Kidney epithelial cell (primary cell): ENCODE measurements at regions not wholly inside any gene's neighbourhood (a gene's known extent, or its start where the extent isn't known, plus 50 kb on each side); places are given as distances from the start of the nearest gene placed in this dataset.
"Not testable (repeated sequence)": the region's sequence is repeated elsewhere in the genome, so short reads cannot be mapped to it uniquely, and the experiment has no call there.

Experiments used
- DNase-seq: peaks from one replicate; pipeline ENCODE4 v3.0.0-alpha.2; 2010; ENCODE audit warnings: low read depth
- H3K27me3 ChIP-seq: 2 replicates; pipeline ENCODE4 v1.6.0; 2011; ENCODE audit warnings: low read length; ENCODE audit not compliant: control insufficient read depth, insufficient read depth
- H3K36me3 ChIP-seq: 2 replicates; pipeline ENCODE4 v1.5.1; 2011; ENCODE audit warnings: low read length; ENCODE audit not compliant: control insufficient read depth, insufficient read depth
- H3K4me3 ChIP-seq: 2 replicates; pipeline ENCODE4 v1.5.1; 2011; ENCODE audit warnings: low read depth, mild to moderate bottlenecking, control low read depth, low read length
- CTCF ChIP-seq: IDR thresholded peaks from 2 replicates; pipeline ENCODE4 v1.5.1; 2011; ENCODE audit warnings: mild to moderate bottlenecking, moderate library complexity, low read length, control low read depth, inconsistent platforms; ENCODE audit not compliant: insufficient read depth, poor library complexity, severe bottlenecking

- no peak overlapping the region for H3K4me3 ChIP-seq
- H3K36me3 ChIP-seq, result no peaks in the 10 kb centered on the region
- no peaks in the 10 kb centered on the region for H3K27me3 ChIP-seq
- no peak for DNase-seq
- no peak for TF ChIP-seq CTCF
Observed at GRCh38 chr1:234768569-234769283, 158.7 kb upstream of the IRF2BP2 start.

GRCh38 chr1:234768171-234768568 lies 158.2 kb upstream of the IRF2BP2 start:
- TF ChIP-seq CTCF, result no peak
- no peak for DNase-seq
- Histone ChIP-seq H3K27me3 (no peaks in the 10 kb centered on the region), H3K36me3 (no peaks in the 10 kb centered on the region), H3K4me3 (no peak overlapping the region)

GRCh38 chr1:234765672-234766071 lies 155.7 kb upstream of the IRF2BP2 start:
- Histone ChIP-seq H3K36me3 (no peaks in the 10 kb centered on the region), H3K27me3 (no peaks in the 10 kb centered on the region), H3K4me3 (no peak overlapping the region)
- DNase-seq, result no peak
- no peak for TF ChIP-seq CTCF

GRCh38 chr1:234765181-234765580 lies 155.2 kb upstream of the IRF2BP2 start:
- no peak for TF ChIP-seq CTCF
- DNase-seq, result no peak
- H3K27me3 ChIP-seq, result no peaks in the 10 kb centered on the region
- H3K36me3 ChIP-seq, result no peaks in the 10 kb centered on the region
- H3K4me3 ChIP-seq, result no peak overlapping the region

GRCh38 chr1:234763910-234764309 lies 153.9 kb upstream of the IRF2BP2 start:
- TF ChIP-seq CTCF, result no peak
- Histone ChIP-seq H3K36me3 (no peaks in the 10 kb centered on the region), H3K4me3 (no peak overlapping the region), H3K27me3 (no peaks in the 10 kb centered on the region)
- DNase-seq, result no peak

- Histone ChIP-seq H3K27me3 (no peaks in the 10 kb centered on the region), H3K4me3 (no peak overlapping the region), H3K36me3 (no peaks in the 10 kb centered on the region)
- no peak for TF ChIP-seq CTCF
- no peak for DNase-seq
Observed at GRCh38 chr1:234763367-234763766, 153.4 kb upstream of the IRF2BP2 start.

GRCh38 chr1:234762127-234762526 lies 152.1 kb upstream of the IRF2BP2 start:
- not testable (repeated sequence) for H3K36me3 ChIP-seq, H3K4me3 ChIP-seq, DNase-seq, H3K27me3 ChIP-seq
